EH (cell line): ENCODE measurements at regions not wholly inside any gene's neighbourhood (a gene's known extent, or its start where the extent isn't known, plus 50 kb on each side); places are given as distances from the start of the nearest gene placed in this dataset.

Experiments
- DNase-seq: peaks from one replicate; pipeline ENCODE4 v3.0.0-alpha.2; 2015; ENCODE audit warnings: low read depth

- DNase-seq: no peak
Observed at GRCh38 chr6:126091466-126091865, 105.1 kb downstream of the TRMT11 start.

GRCh38 chr6:126093108-126093507, 106.8 kb downstream of the TRMT11 start:
- DNase-seq: no peak

GRCh38 chr6:126094411-126094810, 108.1 kb downstream of the TRMT11 start:
- no peak for DNase-seq

GRCh38 chr6:126100386-126100785, 114.0 kb downstream of the TRMT11 start:
- no peak for DNase-seq

- no peak for DNase-seq
Observed at GRCh38 chr6:126102358-126102757, 116.0 kb downstream of the TRMT11 start.

GRCh38 chr6:126103993-126104392, 117.7 kb downstream of the TRMT11 start:
- DNase-seq: no peak

GRCh38 chr6:126107475-126108166, 121.3 kb downstream of the TRMT11 start:
- DNase-seq: no peak

- no peak for DNase-seq
Observed at GRCh38 chr6:126110512-126111270, 124.4 kb downstream of the TRMT11 start.

GRCh38 chr6:126111327-126111726, 125.0 kb downstream of the TRMT11 start:
- DNase-seq: no peak

GRCh38 chr6:126112171-126112632, 125.9 kb downstream of the TRMT11 start:
- peak; percentile 17 for DNase-seq

GRCh38 chr6:126113261-126113660, 126.9 kb downstream of the TRMT11 start:
- no peak for DNase-seq

GRCh38 chr6:126117251-126117650, 130.9 kb downstream of the TRMT11 start:
- DNase-seq: peak; percentile 23

GRCh38 chr6:126118058-126118755, 131.9 kb downstream of the TRMT11 start:
- no peak for DNase-seq

GRCh38 chr6:126118936-126119335, 132.6 kb downstream of the TRMT11 start:
- DNase-seq: peak; percentile 30

GRCh38 chr6:126123226-126123625, 136.9 kb downstream of the TRMT11 start:
- no peak for DNase-seq

- no peak for DNase-seq
Observed at GRCh38 chr6:126127659-126128058, 141.3 kb downstream of the TRMT11 start.

GRCh38 chr6:126131246-126131645, 144.9 kb downstream of the TRMT11 start:
- no peak for DNase-seq

GRCh38 chr6:126133984-126134383, 147.6 kb downstream of the TRMT11 start:
- no peak for DNase-seq

- no peak for DNase-seq
Observed at GRCh38 chr6:126134491-126134890, 148.2 kb downstream of the TRMT11 start.

GRCh38 chr6:126140015-126140414, 153.7 kb downstream of the TRMT11 start:
- no peak for DNase-seq

- no peak for DNase-seq
Observed at GRCh38 chr6:126143761-126144251, 157.5 kb downstream of the TRMT11 start.

GRCh38 chr6:126145351-126145750, 159.0 kb downstream of the TRMT11 start:
- DNase-seq: no peak
